ENCODE measurements at regions not wholly inside any gene's neighbourhood (a gene's known extent, or its start where the extent isn't known, plus 50 kb on each side); places are given as distances from the start of the nearest gene placed in this dataset.

DNA sequence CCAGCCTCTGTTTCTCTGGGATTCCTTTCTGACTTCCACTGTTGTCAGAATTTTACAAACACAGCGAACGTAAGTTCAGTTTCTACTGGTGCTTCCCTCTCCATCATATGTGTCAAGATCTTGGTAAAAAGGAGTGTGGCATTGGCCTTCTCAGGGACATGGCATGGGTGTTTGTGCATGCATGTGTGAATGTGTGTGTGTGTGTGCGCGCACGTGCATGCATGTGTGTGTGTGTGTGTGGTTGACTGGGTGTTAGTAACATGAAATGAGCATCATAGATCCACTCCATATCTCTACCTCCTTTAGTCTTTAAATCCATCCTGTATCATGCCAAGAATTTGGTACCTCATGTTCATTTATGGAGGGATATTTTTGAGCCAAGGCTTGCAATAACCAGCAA, 411.3 kb downstream of the NPHP4 start:
- TF ChIP-seq CTCF (IDR thresholded peaks at IDR 0.05; ENCODE audit: borderline replicate concordance, extremely low read depth, low read length, poor library complexity, severe bottlenecking) (no peak), EZH2 (IDR thresholded peaks at IDR 0.05; ENCODE audit: borderline replicate concordance, low read depth, low read length, severe bottlenecking) (no peak)
